ENCODE measurements at regions not wholly inside any gene's neighbourhood (a gene's known extent, or its start where the extent isn't known, plus 50 kb on each side); places are given as distances from the start of the nearest gene placed in this dataset.
"Not testable (repeated sequence)": the region's sequence is repeated elsewhere in the genome, so short reads cannot be mapped to it uniquely, and the experiment has no call there.

DNA sequence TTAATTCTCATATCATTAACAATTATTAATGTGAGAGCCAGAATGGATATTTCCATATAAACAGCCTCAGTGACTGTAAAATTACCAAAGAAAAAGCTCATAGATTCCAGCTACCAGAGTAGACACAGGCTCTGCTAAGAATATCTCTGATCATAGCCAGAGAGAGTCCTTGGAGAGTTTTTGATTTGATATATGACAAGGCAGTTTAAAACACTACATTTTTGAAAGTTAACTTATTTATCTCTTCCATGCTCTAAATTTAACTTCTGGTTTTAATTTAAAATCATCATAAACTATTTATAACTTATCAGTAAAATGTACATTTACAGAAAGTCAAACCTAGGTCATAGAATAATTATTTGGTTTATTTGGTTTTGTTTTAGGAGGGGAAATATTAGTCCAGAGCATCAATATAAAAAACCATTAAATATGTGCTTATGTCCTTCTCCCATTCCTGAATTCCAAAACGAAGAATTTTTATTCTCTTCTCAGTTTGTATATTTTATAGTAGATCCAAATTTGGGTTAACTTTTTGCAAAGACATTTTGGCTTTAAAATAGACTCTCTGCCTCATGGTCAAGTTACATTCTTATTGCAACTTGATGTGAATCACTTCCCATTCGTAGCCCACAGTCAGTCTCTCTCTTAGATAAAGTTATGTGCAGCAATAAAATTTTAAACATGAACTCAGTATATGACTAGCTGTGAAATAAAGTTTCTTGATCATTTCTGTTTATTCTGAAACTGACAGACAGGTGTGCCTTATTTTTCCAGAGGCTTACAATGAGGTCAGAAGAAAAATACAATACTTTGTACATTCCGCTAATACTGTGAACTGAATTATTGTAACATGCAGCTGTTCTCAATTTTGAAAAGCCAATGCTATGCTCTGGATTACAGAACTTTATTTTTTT is 267.1 kb downstream of the PAPSS1 start:
- TF ChIP-seq, protein P1, sequence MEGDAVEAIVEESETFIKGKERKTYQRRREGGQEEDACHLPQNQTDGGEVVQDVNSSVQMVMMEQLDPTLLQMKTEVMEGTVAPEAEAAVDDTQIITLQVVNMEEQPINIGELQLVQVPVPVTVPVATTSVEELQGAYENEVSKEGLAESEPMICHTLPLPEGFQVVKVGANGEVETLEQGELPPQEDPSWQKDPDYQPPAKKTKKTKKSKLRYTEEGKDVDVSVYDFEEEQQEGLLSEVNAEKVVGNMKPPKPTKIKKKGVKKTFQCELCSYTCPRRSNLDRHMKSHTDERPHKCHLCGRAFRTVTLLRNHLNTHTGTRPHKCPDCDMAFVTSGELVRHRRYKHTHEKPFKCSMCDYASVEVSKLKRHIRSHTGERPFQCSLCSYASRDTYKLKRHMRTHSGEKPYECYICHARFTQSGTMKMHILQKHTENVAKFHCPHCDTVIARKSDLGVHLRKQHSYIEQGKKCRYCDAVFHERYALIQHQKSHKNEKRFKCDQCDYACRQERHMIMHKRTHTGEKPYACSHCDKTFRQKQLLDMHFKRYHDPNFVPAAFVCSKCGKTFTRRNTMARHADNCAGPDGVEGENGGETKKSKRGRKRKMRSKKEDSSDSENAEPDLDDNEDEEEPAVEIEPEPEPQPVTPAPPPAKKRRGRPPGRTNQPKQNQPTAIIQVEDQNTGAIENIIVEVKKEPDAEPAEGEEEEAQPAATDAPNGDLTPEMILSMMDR (IDR thresholded peaks at IDR 0.05; ENCODE audit: low read depth, low read length), result no peak
- DNase-seq (ENCODE audit: extremely low read depth, low read depth), result no peak

DNA sequence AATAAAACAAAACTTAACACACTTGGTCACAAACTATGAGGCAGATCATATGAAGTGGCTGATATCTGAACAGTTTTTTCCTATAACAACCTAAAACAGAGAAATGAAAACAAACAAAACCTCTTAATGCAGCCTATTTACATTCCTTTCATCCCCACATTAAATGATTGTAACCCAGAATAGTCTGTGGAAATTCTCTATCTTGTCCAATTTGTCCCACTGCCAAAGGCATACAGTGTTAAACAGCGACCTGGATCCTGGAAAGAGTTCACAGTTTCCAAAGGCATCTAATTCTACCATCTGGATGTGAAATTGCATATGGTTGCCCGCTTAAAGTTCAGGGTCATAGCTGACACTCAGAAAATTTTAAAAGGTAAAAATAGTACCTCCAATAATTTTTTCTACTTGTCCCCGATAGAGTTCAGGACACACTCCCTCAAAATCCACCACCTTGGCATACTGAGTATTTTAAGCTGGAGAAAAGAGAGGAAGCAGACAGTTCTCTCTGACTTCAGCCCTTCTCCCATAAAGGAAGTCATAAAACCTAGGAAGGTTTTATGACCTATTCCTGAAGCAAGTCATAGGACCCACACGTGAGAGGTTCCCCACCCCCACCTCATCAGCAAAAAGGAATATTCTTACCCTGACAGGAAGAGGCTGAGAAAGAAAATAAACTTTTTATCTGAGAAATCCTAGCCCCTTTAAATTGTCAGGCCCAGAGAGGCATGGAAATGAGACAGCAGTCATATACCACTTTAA is 270.2 kb downstream of the PAPSS1 start:
- DNase-seq (ENCODE audit: extremely low read depth, low read depth), result no peak
- TF ChIP-seq, protein P1 (IDR thresholded peaks at IDR 0.05; ENCODE audit: low read depth, low read length), result no peak

DNA sequence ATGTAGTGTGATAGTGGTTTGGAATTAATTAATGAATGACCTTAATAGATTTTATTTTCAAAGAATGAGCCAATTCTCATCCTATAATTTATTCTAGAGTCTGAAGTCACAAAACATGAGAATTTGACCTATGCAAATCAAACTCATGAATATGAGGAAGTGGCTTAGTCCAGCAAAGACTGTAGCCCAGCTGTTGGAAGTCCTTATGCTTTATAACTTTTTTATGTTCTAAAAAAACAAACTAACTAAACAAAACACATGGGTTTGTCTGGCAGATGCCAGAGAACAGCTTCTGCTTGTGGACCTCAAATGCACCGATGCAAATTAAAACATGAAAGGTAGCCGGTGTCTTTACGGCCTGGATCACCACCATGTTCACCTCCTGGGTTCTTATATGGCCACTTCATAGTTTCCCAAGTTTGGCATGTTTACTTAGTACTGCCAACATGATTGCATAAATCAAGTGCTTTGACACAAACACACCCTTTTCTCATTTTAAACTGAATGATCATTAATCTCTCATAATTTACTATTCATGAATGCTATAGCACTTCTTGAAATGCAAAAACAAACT is 277.4 kb downstream of the PAPSS1 start:
- no peak for DNase-seq (ENCODE audit: extremely low read depth, low read depth)
- TF ChIP-seq, protein P1 (IDR thresholded peaks at IDR 0.05; ENCODE audit: low read depth, low read length), result no peak

DNA sequence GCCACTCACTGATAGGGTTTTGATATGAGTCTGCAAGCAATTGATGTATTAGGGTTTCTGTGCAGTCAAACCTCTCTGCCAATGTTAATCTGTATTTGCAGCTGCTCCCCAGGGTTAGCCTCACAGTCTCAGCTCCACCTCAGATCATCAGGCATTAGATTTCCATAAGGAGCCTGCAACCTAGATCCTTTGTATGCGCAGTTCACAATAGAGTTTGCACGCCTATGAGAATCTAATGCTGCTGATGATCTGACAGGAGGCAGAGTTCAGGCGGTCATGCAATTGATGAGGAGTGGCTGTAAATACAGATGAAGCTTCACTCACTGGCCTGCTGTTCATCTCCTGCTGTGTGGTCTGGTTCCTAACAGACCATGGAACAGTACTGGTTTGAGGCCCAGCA is 280.6 kb downstream of the PAPSS1 start:
- no peak for DNase-seq (ENCODE audit: extremely low read depth, low read depth)
- TF ChIP-seq, protein P1 (IDR thresholded peaks at IDR 0.05; ENCODE audit: low read depth, low read length), result no peak

DNA sequence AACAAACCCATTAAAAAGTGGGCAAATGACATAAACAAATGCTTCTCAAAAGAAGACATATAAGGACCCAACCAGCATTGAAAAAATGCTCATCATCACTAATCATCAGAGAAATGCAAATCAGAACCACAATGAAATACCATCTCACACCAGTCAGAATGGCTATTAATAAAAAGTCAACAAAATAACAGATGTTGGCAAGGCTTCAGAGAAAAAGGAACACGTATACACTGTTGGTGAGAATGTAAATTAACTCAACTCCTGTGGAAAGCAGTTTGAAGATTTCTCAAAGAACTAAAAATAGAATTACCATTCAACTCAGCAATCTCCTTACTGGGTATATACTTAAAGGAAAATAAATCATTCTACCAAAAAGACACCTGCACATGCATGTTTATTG is 283.6 kb downstream of the PAPSS1 start:
- DNase-seq (ENCODE audit: extremely low read depth, low read depth), result not testable (repeated sequence)

DNA sequence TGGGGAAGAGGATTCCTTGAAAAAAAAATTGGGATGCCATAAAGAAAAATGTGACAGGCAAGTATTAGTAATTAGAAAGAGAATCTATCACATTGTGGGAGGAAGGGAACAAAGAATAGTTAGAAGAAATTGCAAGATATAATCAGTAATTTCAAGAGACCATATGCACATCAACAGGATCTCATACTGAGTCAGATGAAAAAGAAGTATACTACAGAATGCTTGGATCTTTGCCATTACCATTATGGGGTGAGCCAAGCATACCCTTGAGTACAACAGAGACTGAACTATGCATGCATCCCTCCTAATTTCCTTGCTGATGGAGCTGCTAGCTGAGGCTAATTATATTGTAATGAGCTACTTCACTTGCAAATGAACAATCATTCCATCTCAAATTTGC is 287.6 kb downstream of the PAPSS1 start:
- no peak for DNase-seq (ENCODE audit: extremely low read depth, low read depth)
- TF ChIP-seq, protein P1 (IDR thresholded peaks at IDR 0.05; ENCODE audit: low read depth, low read length), result no peak

DNA sequence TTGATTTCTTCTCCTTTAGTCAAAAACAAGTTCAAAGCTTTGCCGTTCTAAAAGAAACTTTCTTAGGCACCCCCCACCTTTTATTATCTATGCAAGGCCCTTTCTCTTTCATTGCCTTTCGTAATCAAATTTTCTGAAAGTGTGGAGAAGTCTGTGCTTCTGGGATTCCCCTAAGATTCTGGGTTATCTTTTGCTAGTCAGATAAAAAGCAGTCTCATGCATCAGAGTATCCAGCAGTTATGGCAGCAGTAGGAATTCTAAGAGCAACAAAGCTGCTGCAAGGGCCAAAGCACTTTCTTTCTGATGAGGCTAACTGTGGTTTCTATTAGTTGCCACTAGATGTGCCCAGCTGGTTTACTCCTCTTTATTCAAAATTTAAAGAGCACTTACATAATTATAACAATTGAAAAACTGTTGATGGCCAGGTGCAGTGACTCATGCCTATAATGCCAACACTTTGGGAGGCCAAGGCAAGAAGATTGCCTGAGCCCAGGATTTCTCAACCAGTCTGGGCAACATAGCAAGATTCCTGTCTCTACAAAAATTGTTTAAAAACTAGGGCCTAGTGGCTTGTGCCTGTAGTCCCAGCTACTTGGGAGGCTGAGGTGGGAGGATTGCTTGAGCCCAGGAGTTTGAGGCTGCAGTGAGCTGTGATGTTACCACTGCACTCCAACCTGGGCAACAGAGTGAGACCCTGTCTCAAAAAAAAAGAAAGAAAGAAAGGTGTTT is 296.2 kb downstream of the PAPSS1 start:
- DNase-seq (ENCODE audit: extremely low read depth, low read depth), result no peak
- TF ChIP-seq, protein P1 (IDR thresholded peaks at IDR 0.05; ENCODE audit: low read depth, low read length), result no peak

DNA sequence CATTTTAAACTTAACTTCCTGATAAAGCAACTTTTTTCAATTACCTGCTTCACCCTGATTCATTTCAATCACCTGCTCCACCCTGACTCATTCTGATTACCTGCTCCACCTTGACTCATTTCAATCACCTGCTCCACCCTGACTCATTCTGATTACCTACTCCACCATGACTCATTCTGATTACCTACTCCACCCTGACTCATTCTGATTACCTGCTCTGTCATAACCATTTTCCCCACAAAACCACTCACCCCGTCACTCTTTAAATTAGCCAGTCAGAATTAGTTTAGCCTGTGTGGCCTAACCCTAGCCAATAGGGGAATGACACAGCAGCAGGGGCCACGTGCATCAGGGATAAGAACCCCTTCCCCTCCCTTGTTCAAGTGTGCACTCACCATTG is 300.5 kb downstream of the PAPSS1 start:
- DNase-seq (ENCODE audit: extremely low read depth, low read depth), result not testable (repeated sequence)

Measured in AG09319 (cell line).